ENCODE measurements at regions not wholly inside any gene's neighbourhood (a gene's known extent, or its start where the extent isn't known, plus 50 kb on each side); places are given as distances from the start of the nearest gene placed in this dataset.

DNA sequence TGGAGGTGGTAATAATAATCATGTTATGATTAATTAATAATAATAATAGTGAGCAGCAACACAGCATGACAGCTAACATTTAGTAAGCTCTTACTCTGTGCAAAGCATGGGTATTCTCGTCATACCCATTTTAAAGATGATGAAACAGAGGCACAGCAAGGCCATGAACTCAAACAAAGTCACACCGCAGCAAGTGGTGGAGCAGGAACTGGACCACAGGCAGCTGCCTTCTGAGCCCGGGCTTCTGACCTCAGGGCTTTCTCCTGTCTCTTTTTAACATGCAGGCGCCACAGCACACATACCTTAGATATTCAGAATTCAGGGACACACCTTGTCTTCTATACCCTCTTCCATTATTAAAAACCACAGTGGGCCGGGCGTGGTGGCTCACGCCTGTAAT lies 50.7 kb upstream of the SPATA12 start:
- DNase-seq: no peak

GRCh38 chr3:57009367-57009766 lies 51.1 kb upstream of the SPATA12 start:
- no peak for DNase-seq

DNA sequence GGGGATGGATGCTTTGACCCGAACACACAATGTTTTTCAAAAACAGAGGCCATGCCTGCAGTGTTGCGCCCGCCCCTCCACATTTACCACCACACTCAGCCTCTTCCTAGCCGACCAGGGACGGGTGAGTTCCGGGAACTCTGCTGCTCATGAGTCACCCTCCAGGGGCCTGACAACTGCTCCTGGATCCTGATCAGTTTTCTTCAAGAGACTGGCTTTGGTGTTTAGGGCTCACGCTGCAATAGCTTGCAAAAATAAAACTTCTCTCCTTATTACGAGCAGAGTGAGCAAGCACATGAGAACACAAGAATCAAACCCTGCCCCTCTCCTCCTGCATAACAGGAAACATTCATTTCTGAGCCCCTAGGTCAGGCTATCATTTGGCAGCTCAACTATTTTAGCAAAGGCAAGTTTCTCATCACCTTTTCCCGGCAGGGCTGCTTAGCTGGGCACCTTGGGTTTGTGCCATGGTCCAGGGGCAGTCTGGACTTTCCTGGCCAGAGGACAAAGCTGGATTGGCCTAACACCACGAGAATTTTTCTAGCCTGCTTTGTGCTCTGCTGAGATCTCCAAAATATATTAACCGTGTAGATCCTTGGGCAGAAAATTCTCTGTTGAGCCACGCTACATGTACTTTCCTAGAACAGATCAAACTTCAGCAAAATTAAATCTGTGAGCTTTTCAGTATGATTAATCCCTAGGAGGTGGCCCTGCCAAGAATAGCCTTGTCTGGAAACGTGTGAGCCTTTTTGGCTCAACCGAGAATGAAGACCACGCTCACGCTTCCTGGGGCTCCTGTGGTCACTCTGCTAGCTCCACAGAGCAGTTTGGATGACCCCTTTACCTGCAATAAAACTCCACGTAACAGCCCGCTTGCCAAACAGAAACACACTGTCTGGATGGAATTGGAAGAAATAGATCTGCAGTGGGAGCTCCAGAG lies 52.7 kb upstream of the SPATA12 start:
- DNase-seq: no peak

DNA sequence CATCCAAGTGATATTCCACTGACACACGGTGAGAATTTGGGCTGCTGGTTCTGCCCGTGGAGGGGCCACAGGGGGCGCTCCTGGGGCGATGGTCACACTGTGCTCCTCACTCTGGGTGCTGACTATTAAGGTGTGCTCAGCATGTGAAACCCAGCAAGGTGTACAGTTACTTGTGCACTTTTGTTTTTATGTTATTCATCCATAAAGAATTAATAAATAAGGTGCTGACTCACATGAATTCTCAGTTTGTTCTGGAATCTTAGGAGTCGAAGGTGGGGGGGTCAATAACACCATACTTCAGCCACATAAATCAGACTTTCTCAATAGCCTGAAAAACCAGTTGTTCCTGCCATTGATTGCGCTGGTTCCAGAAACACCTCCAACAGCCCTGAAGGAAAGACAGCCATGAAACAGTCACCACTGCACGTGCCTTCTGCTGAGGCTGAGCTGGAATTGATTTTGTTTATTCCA lies 53.5 kb upstream of the SPATA12 start:
- DNase-seq: no peak

DNA sequence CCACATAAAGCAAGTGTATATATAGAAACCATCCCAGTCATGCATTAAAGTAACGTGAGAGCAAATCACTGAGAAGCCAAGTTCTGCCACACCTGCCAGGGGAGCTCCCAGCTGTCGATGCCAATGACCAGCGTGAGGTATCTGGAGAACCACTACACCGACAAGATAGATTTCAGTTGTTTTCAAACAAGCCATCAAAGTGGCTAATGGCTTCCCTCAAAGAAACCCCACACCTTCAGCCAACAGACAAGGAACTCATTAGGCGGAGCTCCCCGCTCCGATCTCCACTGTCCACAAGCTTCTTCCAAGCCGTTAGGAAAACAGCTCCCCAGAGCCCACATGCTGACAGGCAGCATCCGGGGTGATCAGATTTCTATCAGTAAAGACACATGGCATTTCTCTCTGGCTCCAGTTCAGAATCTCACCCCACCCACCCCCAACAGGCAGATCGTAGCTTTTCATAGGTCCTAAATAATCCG lies 54.2 kb upstream of the SPATA12 start:
- DNase-seq: peak in 1 of 2 experiments; percentile 64

GRCh38 chr3:57004229-57004628 lies 56.2 kb upstream of the SPATA12 start:
- no peak for DNase-seq

- DNase-seq: no peak
Measured at GRCh38 chr3:57003676-57004075, 56.8 kb upstream of the SPATA12 start.

DNA sequence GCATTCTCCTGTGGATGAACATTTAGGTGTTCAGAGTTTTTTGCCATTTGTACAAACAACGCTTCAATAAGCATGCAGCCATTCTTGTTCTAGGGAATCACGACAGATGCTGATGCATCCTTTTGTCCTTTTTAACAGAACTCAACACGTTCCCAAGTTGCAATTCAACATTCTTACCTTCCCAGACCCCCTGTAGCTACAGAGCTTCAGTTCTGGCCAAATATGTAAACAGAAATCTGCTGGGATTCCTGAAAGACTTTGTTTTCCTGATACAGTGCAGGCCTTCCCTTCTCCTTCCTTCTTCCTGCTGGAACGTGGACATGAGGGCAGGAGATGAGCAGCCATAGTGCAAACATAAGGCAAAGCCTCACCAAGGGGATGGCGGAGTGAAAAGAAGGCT lies 59.1 kb upstream of the SPATA12 start:
- no peak for DNase-seq

- DNase-seq: no peak
Measured at GRCh38 chr3:57000012-57000411, 60.5 kb upstream of the SPATA12 start.

DNA sequence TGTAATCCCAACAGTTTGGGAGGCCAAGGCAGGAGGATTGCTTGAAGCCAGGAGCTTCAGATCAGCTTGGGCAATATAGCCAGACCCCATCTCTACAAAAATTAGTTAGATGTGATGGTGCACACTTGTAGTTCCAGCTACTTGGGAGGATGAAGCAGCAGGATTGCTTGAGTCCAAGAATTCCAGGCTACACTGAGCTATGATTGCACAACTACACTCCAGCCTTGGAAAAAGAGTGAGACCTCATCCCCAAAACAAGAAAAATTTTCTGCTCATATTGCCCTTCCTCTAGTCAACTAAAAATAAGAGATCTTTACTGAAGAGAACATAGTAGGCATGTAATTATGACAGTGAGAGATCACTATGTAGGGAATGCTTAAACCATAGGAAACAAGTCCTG lies 60.9 kb upstream of the SPATA12 start:
- no peak for DNase-seq

DNA sequence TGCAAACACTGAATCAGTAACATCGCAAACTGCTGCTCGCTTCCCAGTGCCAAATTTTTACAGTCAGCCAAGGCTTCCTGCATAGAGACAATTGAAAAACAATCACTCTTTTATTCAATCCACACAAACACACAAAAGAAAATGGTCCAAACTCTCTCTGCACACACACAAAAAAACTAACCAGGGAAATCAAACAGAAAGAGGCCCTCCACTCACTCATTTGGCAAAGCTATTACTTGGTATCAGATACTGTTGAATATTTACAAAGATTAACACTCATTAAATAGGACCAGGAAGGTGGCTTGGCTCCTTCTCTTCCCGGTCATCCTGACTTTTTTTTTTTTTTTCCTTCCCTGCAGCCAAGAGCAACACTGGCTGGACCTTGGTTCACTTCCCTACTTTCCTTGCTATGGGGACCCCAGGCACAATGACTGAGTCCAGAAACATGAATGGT lies 62.4 kb upstream of the SPATA12 start:
- DNase-seq: no peak

- DNase-seq: no peak
Measured at GRCh38 chr3:56997675-56998074, 62.8 kb upstream of the SPATA12 start.

DNA sequence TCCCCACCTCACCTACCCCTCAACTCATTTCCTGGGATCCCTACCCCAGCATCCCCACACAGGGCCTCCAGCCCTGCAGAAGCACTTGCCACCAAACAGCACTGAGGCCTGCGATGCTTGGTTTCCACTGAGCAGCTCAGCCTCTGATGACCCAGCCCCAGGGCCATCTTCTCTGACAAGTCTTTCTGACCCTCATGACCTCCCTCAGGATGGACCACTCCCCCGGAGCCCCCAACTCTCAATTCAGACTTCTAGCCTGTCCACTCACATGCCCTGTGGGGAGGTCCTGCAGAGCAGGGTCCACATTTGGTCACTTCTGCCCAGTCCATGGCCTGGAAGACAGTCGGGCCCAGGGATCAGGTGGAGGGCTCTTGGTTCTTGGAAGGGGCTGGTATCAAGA lies 63.4 kb upstream of the SPATA12 start:
- no peak for DNase-seq

DNA sequence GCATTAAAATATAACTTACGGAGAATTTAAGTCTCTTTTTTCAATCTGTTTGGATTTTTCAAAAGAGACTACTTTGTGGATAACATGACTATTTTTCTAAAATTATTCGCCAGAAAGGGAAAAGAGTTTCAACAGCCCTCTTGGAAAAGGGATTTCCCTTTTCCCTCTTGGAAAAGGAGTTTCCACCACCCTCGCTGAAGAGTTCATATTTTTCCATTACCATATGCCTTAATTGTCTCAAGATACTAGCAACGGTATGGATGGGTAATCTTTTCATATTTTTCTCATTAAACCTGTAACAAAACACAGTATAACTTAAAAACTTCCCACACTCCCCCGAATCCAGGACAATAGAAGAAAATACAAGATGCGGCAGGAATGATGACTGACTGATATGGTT lies 66.1 kb upstream of the SPATA12 start:
- no peak for DNase-seq

DNA sequence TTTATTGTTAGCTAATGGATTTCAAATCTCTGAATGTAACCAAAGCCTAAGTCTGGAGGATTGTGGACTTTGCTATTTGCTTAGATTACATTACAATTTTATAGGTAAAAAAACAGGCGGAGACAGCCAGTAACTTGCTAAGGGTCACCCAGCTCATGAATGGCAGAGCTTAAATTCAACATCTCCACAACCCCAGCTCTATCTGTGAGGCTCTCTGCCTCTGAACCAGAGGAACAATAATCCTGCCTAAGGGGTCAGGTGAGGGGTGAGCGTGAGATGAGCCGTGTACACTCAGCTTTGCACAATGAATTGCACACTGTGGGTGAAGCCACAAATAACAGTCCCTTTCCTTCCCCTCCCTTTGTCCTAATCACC lies 69.8 kb upstream of the SPATA12 start:
- DNase-seq: no peak

DNA sequence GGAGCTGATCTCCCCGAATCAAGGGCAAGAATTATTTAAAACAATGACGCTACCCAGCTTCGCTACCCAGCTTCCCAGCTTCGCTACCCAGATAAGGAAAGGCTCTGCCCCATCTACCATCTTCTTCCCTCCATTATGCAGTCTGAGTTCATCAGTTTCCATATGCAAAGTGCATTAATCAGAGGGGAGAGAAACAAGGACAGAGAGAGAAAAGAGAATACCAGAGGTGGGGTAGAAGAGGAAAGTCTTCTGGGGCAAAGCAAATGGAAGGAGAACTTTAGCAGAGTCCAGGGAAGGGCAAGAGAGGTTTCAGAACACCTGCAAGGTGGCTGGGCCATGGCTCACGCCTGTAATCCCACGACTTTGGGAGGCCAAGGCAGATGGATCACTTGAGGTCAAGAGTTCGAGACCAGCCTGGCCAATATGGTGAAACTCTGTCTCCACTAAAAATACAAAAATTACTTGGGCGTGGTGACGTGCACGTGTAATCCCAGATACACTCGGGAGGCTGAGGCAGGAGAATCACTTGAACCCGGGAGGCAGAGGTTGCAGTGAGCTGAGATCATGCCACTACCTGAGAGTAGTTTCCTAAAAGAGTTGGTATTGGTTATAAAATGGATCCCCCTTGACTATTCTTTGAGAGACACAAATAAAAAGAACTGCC lies 70.4 kb upstream of the SPATA12 start:
- DNase-seq: no peak

DNA sequence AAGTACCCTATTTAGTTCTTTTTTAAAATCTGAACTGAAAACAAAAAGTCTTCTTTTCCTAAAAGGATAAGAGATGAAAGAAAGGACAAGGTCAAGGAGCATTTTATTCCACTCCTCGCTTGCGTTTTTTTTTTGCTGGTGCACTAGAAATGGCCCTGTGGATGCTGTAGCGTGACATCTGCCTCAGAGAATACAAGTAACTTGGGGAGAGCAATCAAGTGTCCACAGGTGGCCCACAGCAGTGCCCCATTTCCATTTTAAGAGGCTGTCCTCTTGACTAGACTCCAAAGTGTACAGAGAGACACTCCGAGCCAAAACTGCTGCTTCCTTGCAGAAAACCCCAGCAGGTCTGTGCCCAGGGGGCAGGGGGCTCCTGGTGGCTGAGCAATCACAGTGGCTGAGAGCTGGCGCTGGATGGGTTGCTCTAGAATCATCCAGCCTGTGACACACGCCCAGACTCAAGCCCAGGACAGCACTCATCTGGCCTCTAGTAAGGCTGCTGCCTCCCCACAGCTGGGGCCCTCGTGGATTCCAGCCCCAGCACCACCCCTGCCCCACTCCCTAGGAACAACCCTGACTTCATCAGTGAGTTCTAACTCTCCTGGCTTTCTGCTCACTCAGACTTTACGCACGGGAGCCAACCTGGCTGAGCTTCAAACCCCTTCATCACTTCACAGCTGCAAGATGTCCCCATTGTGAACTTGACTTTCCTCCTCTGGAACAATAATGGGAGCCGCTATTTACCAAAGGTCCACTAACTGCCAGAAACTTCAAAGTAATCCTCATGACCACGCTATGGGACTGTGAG lies 71.1 kb upstream of the SPATA12 start:
- DNase-seq: peak; percentile 68 to 84

DNA sequence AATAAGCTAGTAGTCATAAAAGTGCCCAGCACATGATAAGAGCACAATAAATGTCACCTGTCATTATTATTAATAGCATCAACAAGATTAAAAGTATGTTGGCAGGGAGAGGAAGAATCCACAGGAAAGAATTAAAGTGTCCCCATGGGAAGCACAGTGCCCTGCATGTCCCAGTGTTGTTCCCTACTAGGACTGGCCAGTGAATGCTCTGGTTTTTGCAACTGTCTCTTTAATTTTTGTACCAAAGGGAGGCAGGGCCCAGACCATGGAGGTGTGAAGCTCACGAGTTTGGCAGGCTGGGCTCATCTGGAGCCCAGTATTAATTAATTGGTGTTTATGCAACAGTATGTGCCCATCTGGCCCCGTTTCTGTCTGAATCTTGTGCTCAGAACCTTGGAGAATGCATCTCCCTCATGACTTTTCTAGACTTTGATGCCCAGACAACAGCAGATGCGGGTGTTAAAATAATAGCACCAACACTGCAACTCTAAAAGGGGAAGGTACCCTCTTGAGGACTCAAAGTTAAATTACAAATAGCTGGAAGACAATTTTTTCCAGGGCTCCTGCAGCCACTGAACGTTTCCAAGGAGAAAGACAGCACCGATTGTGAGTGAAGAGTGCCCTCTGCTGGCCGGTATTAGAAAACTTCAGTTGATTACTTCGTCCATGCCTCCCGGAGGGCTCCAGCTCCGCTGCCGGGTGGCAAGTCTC lies 71.9 kb upstream of the SPATA12 start:
- DNase-seq: peak; percentile 90 to 99

- peak in 1 of 2 experiments; percentile 23 for DNase-seq
Measured at GRCh38 chr3:56987238-56987895, 73.1 kb upstream of the SPATA12 start.

- no peak for DNase-seq
Measured at GRCh38 chr3:56986347-56986746, 74.1 kb upstream of the SPATA12 start.

DNA sequence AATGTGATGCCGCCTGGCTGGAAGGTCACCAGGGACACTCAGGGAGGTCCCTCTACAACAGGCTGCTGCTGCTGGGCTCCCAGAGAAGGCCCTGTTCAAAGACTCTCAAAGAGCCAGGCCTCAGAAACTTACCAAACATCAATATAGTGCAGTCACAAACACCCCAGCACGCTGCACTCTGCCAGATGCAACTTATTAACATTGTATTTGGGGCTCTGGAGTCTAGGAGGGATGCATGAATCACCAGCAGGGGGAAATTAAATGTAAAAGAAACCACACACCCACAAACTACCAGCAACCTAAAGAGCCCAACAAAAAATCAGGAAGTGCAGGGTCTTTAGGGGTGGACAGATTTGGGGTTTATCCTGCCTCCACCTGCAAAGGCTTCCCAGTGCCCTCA lies 74.6 kb upstream of the SPATA12 start:
- no peak for DNase-seq

DNA sequence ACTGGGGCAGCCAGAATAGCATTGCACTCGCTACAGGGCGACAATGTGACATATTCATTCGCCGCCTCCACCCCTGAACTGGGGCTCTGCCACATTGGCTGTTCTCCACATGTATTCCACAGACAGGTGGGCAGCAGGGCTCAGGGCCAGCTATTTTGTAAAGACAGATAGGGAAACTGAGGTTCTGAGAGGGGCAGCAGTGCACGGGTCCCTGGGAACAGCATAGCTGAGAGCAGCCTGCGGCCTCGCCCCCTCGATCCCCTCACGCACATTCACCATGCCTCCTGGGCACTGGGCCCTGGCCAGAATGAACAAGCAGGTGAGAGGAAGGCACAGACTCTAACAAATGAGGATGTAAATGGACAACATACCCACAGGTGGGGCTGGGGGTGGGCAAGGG lies 75.0 kb upstream of the SPATA12 start:
- no peak for DNase-seq

Data from NCI-H524 (cell line).